B cell (primary cell): ENCODE measurements at regions not wholly inside any gene's neighbourhood (a gene's known extent, or its start where the extent isn't known, plus 50 kb on each side); places are given as distances from the start of the nearest gene placed in this dataset.

Experiments used
- ATAC-seq: fragments of 200-7000 bp; cut with Tn5 transposase; one replicate; pipeline ENCODE4 v1.10.0; 2021; ENCODE audit warnings: low read depth, mild to moderate bottlenecking, moderate number of reproducible peaks, moderate library complexity
- CTCF ChIA-PET: fragments of 350-600 bp; sonication (Branson Sonifier 250); formaldehyde crosslinking; loops from one replicate; lab custom pipeline; 2021; ENCODE audit warnings: antibody characterized with exemption, inconsistent platforms; lab: Charles Lee
- POLR2A ChIA-PET: fragments of 350-600 bp; sonication (Branson Sonifier 250); formaldehyde crosslinking; loops from one replicate; lab custom pipeline; 2021; ENCODE audit warnings: antibody characterized with exemption; lab: Charles Lee
- DNase-seq: peaks from one replicate; pipeline ENCODE4 v3.0.0; 2013
- H2AFZ ChIP-seq: 2 replicates; pipeline ENCODE4 v1.6.1; 2012; ENCODE audit warnings: mild to moderate bottlenecking, low read depth, low read length; ENCODE audit not compliant: insufficient read depth, poor library complexity, severe bottlenecking
- H3K27ac ChIP-seq, 2 donors: 1 replicate in 1 of 2; 2 replicates in 1 of 2; pipeline ENCODE4 v1.5.1; 2012 to 2013; ENCODE audit warnings: low read length in 2 of 2, mild to moderate bottlenecking in 2 of 2, moderate library complexity in 1 of 2
- H3K27me3 ChIP-seq, 4 experiments: fragments of 200-600 bp in 1 of 4; sonication (generic) in 1 of 4; replicated peaks in 1 of 4; 1 replicate in 2 of 4; 2 replicates in 2 of 4; pipeline versions ENCODE4 v1.6.1 to v1.7.0; 2013 to 2016; ENCODE audit warnings: low read length in 3 of 4, mild to moderate bottlenecking in 2 of 4, mixed read lengths in 1 of 4, moderate library complexity in 1 of 4; ENCODE audit not compliant: insufficient read depth in 4 of 4, control insufficient read depth in 3 of 4; ENCODE audit errors: control extremely low read depth in 1 of 4
- H3K36me3 ChIP-seq, 2 experiments: replicated peaks in 1 of 2; 1 replicate in 1 of 2; 2 replicates in 1 of 2; pipeline versions ENCODE4 v1.6.1 to v1.7.1; 2013; ENCODE audit warnings: low read length in 1 of 2; ENCODE audit not compliant: insufficient read depth in 2 of 2, control insufficient read depth in 1 of 2; ENCODE audit errors: control extremely low read depth in 1 of 2, extremely low read depth in 1 of 2
- H3K4me1 ChIP-seq, 2 donors: fragments of 200-600 bp in 1 of 2; sonication (generic) in 1 of 2; 1 replicate in 1 of 2; 2 replicates in 1 of 2; pipeline versions ENCODE4 v1.5.1 to v1.6.1; 2013 to 2017; ENCODE audit warnings: low read length in 2 of 2; ENCODE audit not compliant: control insufficient read depth in 2 of 2, insufficient read depth in 2 of 2
- H3K4me2 ChIP-seq: replicated peaks from 2 replicates; pipeline ENCODE3; 2012; ENCODE audit warnings: mild to moderate bottlenecking, low read depth, low read length; ENCODE audit not compliant: poor library complexity, severe bottlenecking
- H3K4me3 ChIP-seq, 5 experiments: fragments of 200-600 bp in 1 of 5; sonication (generic) in 1 of 5; 1 replicate in 3 of 5; 2 replicates in 2 of 5; pipeline versions ENCODE4 v1.5.1 to v1.7.0; 2011 to 2016; ENCODE audit warnings: low read length in 4 of 5, mild to moderate bottlenecking in 4 of 5, low read depth in 2 of 5, control low read depth in 1 of 5, moderate library complexity in 1 of 5; ENCODE audit not compliant: insufficient read depth in 1 of 5; ENCODE audit errors: control extremely low read depth in 1 of 5, extremely low read depth in 1 of 5
- H3K79me2 ChIP-seq: fragments of 200-600 bp; sonication (generic); one replicate; pipeline ENCODE4 v1.6.0; 2016; ENCODE audit warnings: low read length; ENCODE audit not compliant: control insufficient read depth, insufficient read depth
- H3K9ac ChIP-seq: fragments of 200-600 bp; sonication (generic); 2 replicates; pipeline ENCODE4 v1.6.1; 2017; ENCODE audit warnings: mild to moderate bottlenecking, low read length, moderate library complexity
- H3K9me3 ChIP-seq, 3 donors: one replicate each; pipeline versions ENCODE4 v1.6.1 to v1.7.1; 2013; ENCODE audit warnings: low read length in 2 of 3; ENCODE audit not compliant: control insufficient read depth in 2 of 3, insufficient read depth in 1 of 3; ENCODE audit errors: control extremely low read depth in 1 of 3
- H4K20me1 ChIP-seq: 2 replicates; pipeline ENCODE4 v1.6.0; 2012; ENCODE audit warnings: mild to moderate bottlenecking, low read length; ENCODE audit not compliant: insufficient read depth, control insufficient read depth, poor library complexity, severe bottlenecking
- H3K27ac Mint-ChIP-seq: one replicate; pipeline ENCODE4 v1.8.0; 2021; ENCODE audit warnings: mixed read lengths
- H3K27me3 Mint-ChIP-seq: one replicate; pipeline ENCODE4 v1.8.0; 2021; ENCODE audit warnings: mixed read lengths
- H3K4me1 Mint-ChIP-seq: one replicate; pipeline ENCODE4 v1.8.0; 2021; ENCODE audit warnings: mixed read lengths
- H3K4me3 Mint-ChIP-seq: one replicate; pipeline ENCODE4 v1.8.0; 2021; ENCODE audit warnings: mixed read lengths
- H3K9me3 Mint-ChIP-seq: one replicate; pipeline ENCODE4 v1.8.0; 2022; ENCODE audit warnings: mixed read lengths; ENCODE audit not compliant: insufficient read depth
- EZH2 ChIP-seq: IDR thresholded peaks from 2 replicates; pipeline ENCODE4 v1.6.1; 2012; ENCODE audit warnings: borderline replicate concordance, low read depth, mild to moderate bottlenecking, moderate library complexity, low read length; ENCODE audit not compliant: insufficient read depth, poor library complexity, severe bottlenecking
- WGBS: methylation state at CpG from one replicate; pipeline ENCODE4 v1.1.5; 2013; ENCODE audit warnings: missing lambda C conversion rate; ENCODE audit not compliant: insufficient coverage; 5-methylcytosine and 5-hydroxymethylcytosine counted together
- intact Hi-C: fragments of 100-400 bp; cut with micrococcal nuclease; formaldehyde crosslinking; loops from one replicate; pipeline ENCODE4 v1.10.0; 2022
- TF ChIP-seq, protein P1 (sequence below): fragments of 200-600 bp; IDR thresholded peaks from one replicate; pipeline ENCODE4 v1.8.0; 2022; ENCODE audit warnings: antibody characterized with exemption, mild to moderate bottlenecking

DNA sequence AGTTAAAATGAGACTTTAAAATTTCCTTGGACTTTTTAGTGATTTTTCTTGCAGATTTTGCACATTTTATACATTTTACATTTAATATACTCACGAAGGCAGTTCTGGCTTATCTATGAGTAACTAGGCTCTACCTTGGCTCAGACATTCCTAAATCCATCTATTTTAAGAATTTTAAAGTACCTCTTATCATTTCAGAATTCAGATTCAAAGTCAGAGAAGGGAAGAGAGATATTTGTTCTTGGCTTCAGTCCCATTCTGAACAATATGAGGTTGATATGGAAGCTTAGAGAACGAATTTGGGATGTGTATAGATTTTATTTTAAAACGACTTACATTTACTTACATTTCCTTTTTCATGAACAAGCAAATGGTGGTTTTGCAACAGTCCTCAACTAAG, 230.2 kb downstream of the LMO4 start:
- ATAC-seq, result no peak
- Histone ChIP-seq H2AFZ (no peak overlapping the region), H3K9me3 (no peaks in the 10 kb centered on the region), H3K79me2 (no peaks in the 10 kb centered on the region), H4K20me1 (no peaks in the 10 kb centered on the region), H3K4me2 (no peak overlapping the region), H3K4me1 (no peaks in the 10 kb centered on the region), H3K36me3 (no peaks in the 10 kb centered on the region), H3K9ac (no peak overlapping the region), H3K27ac (no peak overlapping the region), H3K4me3 (no peak overlapping the region), H3K27me3 (no peaks in the 10 kb centered on the region)
- DNase-seq, result no peak
- no peak overlapping the region for H3K4me3 Mint-ChIP-seq
- intact Hi-C loops, result no loop called here
- WGBS, result no CpG with 5 or more reads among the region's 3 CpGs
- H3K9me3 Mint-ChIP-seq, result no peaks in the 10 kb centered on the region
- POLR2A ChIA-PET, result no interaction called here
- TF ChIP-seq, protein P1, sequence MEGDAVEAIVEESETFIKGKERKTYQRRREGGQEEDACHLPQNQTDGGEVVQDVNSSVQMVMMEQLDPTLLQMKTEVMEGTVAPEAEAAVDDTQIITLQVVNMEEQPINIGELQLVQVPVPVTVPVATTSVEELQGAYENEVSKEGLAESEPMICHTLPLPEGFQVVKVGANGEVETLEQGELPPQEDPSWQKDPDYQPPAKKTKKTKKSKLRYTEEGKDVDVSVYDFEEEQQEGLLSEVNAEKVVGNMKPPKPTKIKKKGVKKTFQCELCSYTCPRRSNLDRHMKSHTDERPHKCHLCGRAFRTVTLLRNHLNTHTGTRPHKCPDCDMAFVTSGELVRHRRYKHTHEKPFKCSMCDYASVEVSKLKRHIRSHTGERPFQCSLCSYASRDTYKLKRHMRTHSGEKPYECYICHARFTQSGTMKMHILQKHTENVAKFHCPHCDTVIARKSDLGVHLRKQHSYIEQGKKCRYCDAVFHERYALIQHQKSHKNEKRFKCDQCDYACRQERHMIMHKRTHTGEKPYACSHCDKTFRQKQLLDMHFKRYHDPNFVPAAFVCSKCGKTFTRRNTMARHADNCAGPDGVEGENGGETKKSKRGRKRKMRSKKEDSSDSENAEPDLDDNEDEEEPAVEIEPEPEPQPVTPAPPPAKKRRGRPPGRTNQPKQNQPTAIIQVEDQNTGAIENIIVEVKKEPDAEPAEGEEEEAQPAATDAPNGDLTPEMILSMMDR, result no peak
- TF ChIP-seq EZH2, result no peak
- CTCF ChIA-PET, result no interaction called here
- no peaks in the 10 kb centered on the region for H3K27me3 Mint-ChIP-seq
- H3K4me1 Mint-ChIP-seq, result no peaks in the 10 kb centered on the region
- H3K27ac Mint-ChIP-seq, result no peak overlapping the region

DNA sequence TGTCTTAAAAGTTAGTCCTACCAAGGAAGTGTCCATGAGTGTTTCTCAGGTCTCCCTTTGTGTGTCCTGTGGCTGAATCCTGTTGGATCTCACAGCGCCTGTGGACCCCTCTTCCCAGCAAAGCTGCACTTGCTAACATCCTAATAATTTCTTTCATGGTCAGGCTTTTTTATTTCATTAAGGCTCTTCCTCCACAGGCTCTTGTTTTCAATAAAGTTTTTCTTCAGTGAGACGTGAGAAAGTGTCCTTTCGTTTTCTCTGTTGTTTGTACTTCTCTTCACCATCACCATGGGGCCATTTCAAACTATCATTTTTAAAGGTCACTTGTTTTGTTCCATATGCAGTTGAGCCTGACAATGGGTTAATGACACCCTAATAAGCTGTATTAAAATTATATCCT, 231.5 kb downstream of the LMO4 start:
- H3K4me3 Mint-ChIP-seq, result no peak overlapping the region
- no peaks in the 10 kb centered on the region for H3K79me2 ChIP-seq
- ATAC-seq (no peak), DNase-seq (no peak)
- H3K27ac ChIP-seq, result no peak overlapping the region
- 100% methylated on average over 1 of the region's 3 CpGs for WGBS
- TF ChIP-seq, protein P1, result no peak
- no peak for TF ChIP-seq EZH2
- no peak overlapping the region for H3K27ac Mint-ChIP-seq
- intact Hi-C loops, result no loop called here
- no peak overlapping the region for H2AFZ ChIP-seq
- H3K4me3 ChIP-seq, result no peak overlapping the region
- H3K9me3 ChIP-seq, result no peaks in the 10 kb centered on the region
- no peaks in the 10 kb centered on the region for H3K27me3 Mint-ChIP-seq
- ChIA-PET POLR2A (no interaction called here), CTCF (no interaction called here)
- H3K4me1 ChIP-seq, result no peaks in the 10 kb centered on the region
- H3K36me3 ChIP-seq, result no peaks in the 10 kb centered on the region
- H3K9ac ChIP-seq, result no peak overlapping the region
- no peaks in the 10 kb centered on the region for H3K9me3 Mint-ChIP-seq
- H3K27me3 ChIP-seq, result no peaks in the 10 kb centered on the region
- H3K4me2 ChIP-seq, result no peak overlapping the region
- H3K4me1 Mint-ChIP-seq, result no peaks in the 10 kb centered on the region
- no peaks in the 10 kb centered on the region for H4K20me1 ChIP-seq
